Colonic mucosa (tissue), 4 donors: ENCODE measurements at regions not wholly inside any gene's neighbourhood (a gene's known extent, or its start where the extent isn't known, plus 50 kb on each side); places are given as distances from the start of the nearest gene placed in this dataset.

Experiments used
- DNase-seq: peaks from one replicate; pipeline ENCODE4 v3.0.0-alpha.2; 2020
- H3K27ac ChIP-seq: fragments of 200-600 bp; one replicate; pipeline ENCODE4 v1.8.0; 2021
- H3K27me3 ChIP-seq: fragments of 200-600 bp; one replicate; pipeline ENCODE4 v1.8.0; 2021
- H3K36me3 ChIP-seq: fragments of 200-600 bp; one replicate; pipeline ENCODE4 v1.8.0; 2021
- H3K4me1 ChIP-seq: fragments of 200-600 bp; one replicate; pipeline ENCODE4 v1.8.0; 2021; ENCODE audit warnings: mild to moderate bottlenecking
- H3K4me3 ChIP-seq: fragments of 200-600 bp; one replicate; pipeline ENCODE4 v1.8.0; 2021
- H3K9ac ChIP-seq, 2 donors: one replicate each; pipeline ENCODE4 v1.7.0; 2013; ENCODE audit warnings: control low read depth in 2 of 2, low read depth in 2 of 2, low read length in 2 of 2
- H3K9me3 ChIP-seq: fragments of 200-600 bp; one replicate; pipeline ENCODE4 v1.8.0; 2021
- CTCF ChIP-seq: fragments of 200-600 bp; IDR thresholded peaks from one replicate; pipeline ENCODE4 v1.8.0; 2022; ENCODE audit warnings: antibody characterized with exemption, mild to moderate bottlenecking
- intact Hi-C: fragments of 100-400 bp; cut with DNase I; formaldehyde crosslinking; loops from one replicate; pipeline ENCODE4 v1.14.1; 2022
- donor health status: healthy.
- donor health status: DM: no; HTN: no; CAD: no.
- donor health status: DM: no; HTN: no; CAD: no.

GRCh38 chr14:43249591-43249990, 1257.5 kb downstream of the FSCB start:
- intact Hi-C loops = no loop called here
- no peak overlapping the region for H3K9ac ChIP-seq
- no peak for TF ChIP-seq CTCF
- no peak for DNase-seq
- no peaks in the 10 kb centered on the region for H3K36me3 ChIP-seq
- no peak overlapping the region for H3K4me3 ChIP-seq
- no peaks in the 10 kb centered on the region for H3K9me3 ChIP-seq
- no peaks in the 10 kb centered on the region for H3K4me1 ChIP-seq
- no peaks in the 10 kb centered on the region for H3K27me3 ChIP-seq
- H3K27ac ChIP-seq = no peak overlapping the region

- Histone ChIP-seq H3K9ac (no peak overlapping the region), H3K9me3 (no peaks in the 10 kb centered on the region), H3K27me3 (no peaks in the 10 kb centered on the region), H3K36me3 (no peaks in the 10 kb centered on the region), H3K4me3 (no peak overlapping the region), H3K4me1 (no peaks in the 10 kb centered on the region), H3K27ac (no peak overlapping the region)
- intact Hi-C loops = no loop called here
- TF ChIP-seq CTCF = no peak
- DNase-seq = no peak
Measured at GRCh38 chr14:43249116-43249515, 1258.0 kb downstream of the FSCB start.

DNA sequence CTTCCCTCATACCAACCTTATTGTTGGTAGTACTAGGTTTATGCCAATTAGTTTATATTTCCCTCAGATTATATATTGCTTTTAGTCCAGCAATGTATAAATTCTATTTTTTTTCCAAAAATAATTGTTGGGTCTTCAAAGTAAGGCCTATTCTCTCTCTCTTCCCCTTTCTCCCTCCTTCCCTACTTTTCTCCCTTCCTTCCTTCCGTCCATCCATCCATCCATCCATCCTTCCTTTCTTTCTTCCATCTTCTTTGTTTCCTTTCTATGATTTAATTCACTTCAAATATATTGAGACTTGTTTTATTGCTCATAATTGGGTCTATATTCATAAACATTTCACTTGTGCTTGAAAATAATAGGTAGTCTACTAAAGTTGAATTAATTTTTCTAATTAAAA, 1259.2 kb downstream of the FSCB start:
- no peak for TF ChIP-seq CTCF

GRCh38 chr14:43244142-43244625, 1262.9 kb downstream of the FSCB start:
- no peak for DNase-seq
- Histone ChIP-seq H3K9me3 (no peaks in the 10 kb centered on the region), H3K36me3 (no peaks in the 10 kb centered on the region), H3K27ac (no peak overlapping the region), H3K9ac (no peak overlapping the region), H3K27me3 (no peaks in the 10 kb centered on the region), H3K4me3 (no peak overlapping the region), H3K4me1 (no peaks in the 10 kb centered on the region)
- TF ChIP-seq CTCF = no peak
- intact Hi-C loops = no loop called here

More for the DNA sequence above, 1259.2 kb downstream of the FSCB start:
- Histone ChIP-seq H3K4me1 (no peaks in the 10 kb centered on the region), H3K4me3 (no peak overlapping the region), H3K27ac (no peak overlapping the region), H3K36me3 (no peaks in the 10 kb centered on the region), H3K9ac (no peak overlapping the region), H3K27me3 (no peaks in the 10 kb centered on the region), H3K9me3 (no peaks in the 10 kb centered on the region)
- intact Hi-C loops = no loop called here
- no peak for DNase-seq

DNA sequence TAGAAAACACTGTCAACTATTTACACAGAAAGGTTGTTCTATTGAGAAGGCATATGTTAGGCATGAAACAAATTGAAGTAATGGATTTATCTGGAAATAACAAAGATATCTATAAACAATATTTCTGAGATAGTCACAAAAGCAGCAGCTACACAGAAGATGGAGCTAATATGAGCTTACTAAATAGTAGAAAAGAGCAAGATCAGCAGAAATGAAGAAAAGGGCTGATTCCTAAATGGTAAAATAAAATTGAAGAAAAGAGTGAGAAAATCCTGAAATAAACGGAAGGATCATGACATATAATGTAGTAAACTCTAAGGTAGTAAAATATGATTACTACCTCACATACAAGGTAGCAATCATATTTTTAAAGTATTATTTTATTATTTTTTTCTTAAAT, 1263.9 kb downstream of the FSCB start:
- Histone ChIP-seq H3K27me3 (no peaks in the 10 kb centered on the region), H3K4me3 (no peak overlapping the region), H3K36me3 (no peaks in the 10 kb centered on the region), H3K4me1 (no peaks in the 10 kb centered on the region), H3K9me3 (no peaks in the 10 kb centered on the region), H3K27ac (no peak overlapping the region), H3K9ac (no peak overlapping the region)
- no peak for DNase-seq
- no peak for TF ChIP-seq CTCF
- intact Hi-C loops = no loop called here

DNA sequence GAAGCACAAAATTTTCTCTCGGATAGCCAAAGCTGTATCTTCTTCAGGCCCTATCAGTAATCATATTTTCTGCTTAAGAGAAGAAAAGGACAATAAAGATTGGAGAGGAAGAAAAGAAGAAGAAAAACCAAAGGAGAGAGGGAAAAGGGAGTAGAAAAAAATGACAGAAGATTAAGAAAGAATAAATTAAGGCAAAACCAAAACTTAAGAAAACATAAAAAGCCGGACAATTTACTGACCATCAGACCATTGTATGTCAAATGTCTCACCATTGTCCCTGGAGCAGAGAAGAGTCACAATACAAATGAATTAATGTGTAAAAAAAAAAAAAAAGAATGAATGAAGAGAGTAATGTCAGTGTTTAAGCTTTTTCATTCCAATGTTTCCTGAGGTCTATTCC, 1274.8 kb downstream of the FSCB start:
- Histone ChIP-seq H3K4me1 (no peaks in the 10 kb centered on the region), H3K36me3 (no peaks in the 10 kb centered on the region), H3K9me3 (no peaks in the 10 kb centered on the region), H3K9ac (no peak overlapping the region), H3K27ac (no peak overlapping the region), H3K4me3 (no peak overlapping the region), H3K27me3 (no peaks in the 10 kb centered on the region)
- intact Hi-C loops = no loop called here
- TF ChIP-seq CTCF = no peak
- DNase-seq = no peak
